Activated CD4-positive, alpha-beta T cell treated with anti-CD3 and anti-CD28 coated beads for 36 hours (primary cell): ENCODE measurements at regions not wholly inside any gene's neighbourhood (a gene's known extent, or its start where the extent isn't known, plus 50 kb on each side); places are given as distances from the start of the nearest gene placed in this dataset.

Source experiments
- ATAC-seq: fragments of 200-7000 bp; cut with Tn5 transposase; one replicate; pipeline ENCODE4 v1.10.0; 2021; ENCODE audit warnings: mild to moderate bottlenecking, moderate library complexity
- CTCF ChIA-PET: fragments of 350-600 bp; sonication (Branson Sonifier 250); formaldehyde crosslinking; loops from one replicate; lab custom pipeline; 2021; ENCODE audit warnings: antibody characterized with exemption; lab: Charles Lee
- POLR2A ChIA-PET: fragments of 350-600 bp; sonication (Branson Sonifier 250); formaldehyde crosslinking; loops from one replicate; lab custom pipeline; 2021; ENCODE audit warnings: antibody characterized with exemption, inconsistent platforms; lab: Charles Lee
- DNase-seq: peaks from one replicate; pipeline ENCODE4 v3.0.0-alpha.2; 2020
- H3K27ac Mint-ChIP-seq: one replicate; pipeline ENCODE4 v1.8.0; 2021; ENCODE audit warnings: mixed read lengths
- H3K27me3 Mint-ChIP-seq: one replicate; pipeline ENCODE4 v1.8.0; 2021; ENCODE audit warnings: mixed read lengths
- H3K36me3 Mint-ChIP-seq: one replicate; pipeline ENCODE4 v1.8.0; 2021; ENCODE audit warnings: low read depth, mixed read lengths
- H3K4me1 Mint-ChIP-seq: one replicate; pipeline ENCODE4 v1.8.0; 2021; ENCODE audit warnings: mixed read lengths
- H3K4me3 Mint-ChIP-seq: one replicate; pipeline ENCODE4 v1.8.0; 2021; ENCODE audit warnings: mild to moderate bottlenecking, moderate library complexity, mixed read lengths
- H3K9me3 Mint-ChIP-seq: one replicate; pipeline ENCODE4 v1.8.0; 2021; ENCODE audit warnings: low read depth, mixed read lengths
- intact Hi-C, 2 experiments: fragments of 100-400 bp; cut with DNase I in 1 of 2; cut with micrococcal nuclease in 1 of 2; formaldehyde crosslinking; loops; one replicate each; pipeline versions ENCODE4 v1.14.2 to v1.15.1; 2022 to 2024; cut with DNase I, micrococcal nuclease

- Mint-ChIP-seq H3K27ac (no peak overlapping the region), H3K27me3 (no peaks in the 10 kb centered on the region), H3K9me3 (no peaks in the 10 kb centered on the region), H3K4me1 (no peaks in the 10 kb centered on the region), H3K4me3 (no peak overlapping the region), H3K36me3 (no peaks in the 10 kb centered on the region)
- no peak for DNase-seq
- POLR2A ChIA-PET = no interaction called here
- CTCF ChIA-PET = no interaction called here
- ATAC-seq = no peak
- intact Hi-C loops = no loop called here
Observed at GRCh38 chr22:49021926-49022815, 805.5 kb downstream of the BRD1 start.

- ChIA-PET POLR2A (no interaction called here), CTCF (no interaction called here)
- ATAC-seq (no peak), DNase-seq (no peak)
- H3K27me3 Mint-ChIP-seq = no peaks in the 10 kb centered on the region
- H3K9me3 Mint-ChIP-seq = no peaks in the 10 kb centered on the region
- no peak overlapping the region for H3K4me3 Mint-ChIP-seq
- intact Hi-C loops = no loop called here
- no peak overlapping the region for H3K27ac Mint-ChIP-seq
- H3K36me3 Mint-ChIP-seq = no peaks in the 10 kb centered on the region
- no peaks in the 10 kb centered on the region for H3K4me1 Mint-ChIP-seq
Observed at GRCh38 chr22:49021131-49021925, 806.3 kb downstream of the BRD1 start.

GRCh38 chr22:49019737-49020713, 807.6 kb downstream of the BRD1 start:
- intact Hi-C loops = no loop called here
- ATAC-seq (no peak), DNase-seq (no peak)
- Mint-ChIP-seq H3K4me3 (no peak overlapping the region), H3K36me3 (no peaks in the 10 kb centered on the region), H3K27ac (no peak overlapping the region), H3K4me1 (no peaks in the 10 kb centered on the region), H3K9me3 (no peaks in the 10 kb centered on the region), H3K27me3 (no peaks in the 10 kb centered on the region)
- ChIA-PET POLR2A (no interaction called here), CTCF (no interaction called here)

GRCh38 chr22:49018601-49019000, 809.1 kb downstream of the BRD1 start:
- no peaks in the 10 kb centered on the region for H3K9me3 Mint-ChIP-seq
- POLR2A ChIA-PET = no interaction called here
- H3K4me3 Mint-ChIP-seq = no peak overlapping the region
- no peaks in the 10 kb centered on the region for H3K27me3 Mint-ChIP-seq
- H3K36me3 Mint-ChIP-seq = no peaks in the 10 kb centered on the region
- no peak for DNase-seq
- no peak overlapping the region for H3K27ac Mint-ChIP-seq
- ATAC-seq = no peak
- intact Hi-C loops = no loop called here
- no peaks in the 10 kb centered on the region for H3K4me1 Mint-ChIP-seq
- CTCF ChIA-PET = no interaction called here

- H3K27ac Mint-ChIP-seq = no peak overlapping the region
- H3K27me3 Mint-ChIP-seq = no peaks in the 10 kb centered on the region
- ATAC-seq (no peak), DNase-seq (no peak)
- H3K36me3 Mint-ChIP-seq = no peaks in the 10 kb centered on the region
- H3K4me1 Mint-ChIP-seq = no peaks in the 10 kb centered on the region
- no peaks in the 10 kb centered on the region for H3K9me3 Mint-ChIP-seq
- intact Hi-C loops = no loop called here
- H3K4me3 Mint-ChIP-seq = no peak overlapping the region
- CTCF ChIA-PET = no interaction called here
- POLR2A ChIA-PET = no interaction called here
Observed at GRCh38 chr22:49017482-49018329, 810.0 kb downstream of the BRD1 start.

GRCh38 chr22:49016909-49017481, 810.7 kb downstream of the BRD1 start:
- ATAC-seq = no peak
- intact Hi-C loops = no loop called here
- CTCF ChIA-PET = no interaction called here

GRCh38 chr22:49015993-49016908, 811.4 kb downstream of the BRD1 start:
- CTCF ChIA-PET = no interaction called here
- Mint-ChIP-seq H3K27ac (no peak overlapping the region), H3K4me3 (no peak overlapping the region), H3K9me3 (no peaks in the 10 kb centered on the region), H3K27me3 (no peaks in the 10 kb centered on the region), H3K4me1 (no peaks in the 10 kb centered on the region), H3K36me3 (no peaks in the 10 kb centered on the region)
- intact Hi-C loops = no loop called here
- no peak for DNase-seq
- no peak for ATAC-seq
- POLR2A ChIA-PET = no interaction called here

More at GRCh38 chr22:49016909-49017481, 810.7 kb downstream of the BRD1 start:
- DNase-seq = no peak
- Mint-ChIP-seq H3K27me3 (no peaks in the 10 kb centered on the region), H3K4me3 (no peak overlapping the region), H3K9me3 (no peaks in the 10 kb centered on the region), H3K36me3 (no peaks in the 10 kb centered on the region), H3K27ac (no peak overlapping the region), H3K4me1 (no peaks in the 10 kb centered on the region)
- POLR2A ChIA-PET = no interaction called here

GRCh38 chr22:49015459-49015858, 812.2 kb downstream of the BRD1 start:
- no peaks in the 10 kb centered on the region for H3K9me3 Mint-ChIP-seq
- ATAC-seq (no peak), DNase-seq (no peak)
- H3K4me3 Mint-ChIP-seq = no peak overlapping the region
- H3K4me1 Mint-ChIP-seq = no peaks in the 10 kb centered on the region
- POLR2A ChIA-PET = no interaction called here
- no peak overlapping the region for H3K27ac Mint-ChIP-seq
- intact Hi-C loops = no loop called here
- CTCF ChIA-PET = interaction anchor here (0.6 kb wide), 1 partner anchor 752 kb away, joined by 3 read pairs; no protein-coding TSS in a partner anchor
- no peaks in the 10 kb centered on the region for H3K36me3 Mint-ChIP-seq
- H3K27me3 Mint-ChIP-seq = no peaks in the 10 kb centered on the region

GRCh38 chr22:49014227-49015201, 813.2 kb downstream of the BRD1 start:
- Mint-ChIP-seq H3K9me3 (no peaks in the 10 kb centered on the region), H3K27me3 (no peaks in the 10 kb centered on the region), H3K4me1 (no peaks in the 10 kb centered on the region), H3K4me3 (no peak overlapping the region), H3K27ac (no peak overlapping the region), H3K36me3 (no peaks in the 10 kb centered on the region)
- ATAC-seq (no peak), DNase-seq (no peak)
- intact Hi-C loops = no loop called here
- ChIA-PET POLR2A (no interaction called here), CTCF (no interaction called here)
